Left lung (tissue), 4 donors: ENCODE measurements at regions not wholly inside any gene's neighbourhood (a gene's known extent, or its start where the extent isn't known, plus 50 kb on each side); places are given as distances from the start of the nearest gene placed in this dataset.

Source experiments
- ATAC-seq: fragments of 200-7000 bp; cut with Tn5 transposase; one replicate; pipeline ENCODE4 v1.9.1; 2020; ENCODE audit warnings: moderate library complexity
- DNase-seq, 4 donors: peaks; one replicate each; pipeline ENCODE4 v3.0.0-alpha.2; 2013 to 2020
- H3K27ac ChIP-seq, 2 donors: fragments of 200-600 bp; sonication (generic) in 1 of 2; one replicate each; pipeline versions ENCODE4 v1.5.0 to v1.8.0; 2020 to 2021
- H3K27me3 ChIP-seq, 2 donors: fragments of 200-600 bp; sonication (generic) in 1 of 2; one replicate each; pipeline versions ENCODE4 v1.5.0 to v1.8.0; 2020 to 2021
- H3K36me3 ChIP-seq, 2 donors: fragments of 200-600 bp; sonication (generic) in 1 of 2; one replicate each; pipeline versions ENCODE4 v1.5.0 to v1.8.0; 2020 to 2021
- H3K4me1 ChIP-seq, 2 donors: fragments of 200-600 bp; one replicate each; pipeline ENCODE4 v1.8.0; 2021
- H3K4me3 ChIP-seq, 2 donors: fragments of 200-600 bp; sonication (generic) in 1 of 2; one replicate each; pipeline versions ENCODE4 v1.5.0 to v1.8.0; 2020 to 2021; ENCODE audit warnings: mild to moderate bottlenecking in 1 of 2
- H3K9me3 ChIP-seq, 2 donors: fragments of 200-600 bp; sonication (generic) in 1 of 2; one replicate each; pipeline versions ENCODE4 v1.5.0 to v1.8.0; 2020 to 2021
- CTCF ChIP-seq, 2 donors: fragments of 200-600 bp; sonication (generic) in 1 of 2; IDR thresholded peaks; one replicate each; pipeline versions ENCODE4 v1.5.0 to v1.8.0; 2021; ENCODE audit warnings: antibody characterized with exemption in 2 of 2
- intact Hi-C, 2 donors: fragments of 100-400 bp; cut with DNase I; formaldehyde crosslinking; loops; one replicate each; pipeline versions ENCODE4 v1.11.2 to v1.14.2; 2022
- donor health status: DM: no; HTN: yes; CAD: no.
- donor health status: DM: no; HTN: no; CAD: no.

GRCh38 chr5:124677374-124678351, 68.8 kb downstream of the ZNF608 start:
- Histone ChIP-seq H3K27me3 (no peaks in the 10 kb centered on the region), H3K27ac (peak overlapping the region; percentile 37 to 48), H3K9me3 (no peaks in the 10 kb centered on the region), H3K4me3 (no peak overlapping the region), H3K36me3 (no peaks in the 10 kb centered on the region), H3K4me1 (peaks cover 29 to 32% of the 10 kb centered on the region in 2 donors)
- intact Hi-C loops = no loop called here
- ATAC-seq (peak; percentile 14), DNase-seq (no peak)
- TF ChIP-seq CTCF (IDR thresholded peaks at IDR 0.05) = no peak

GRCh38 chr5:124675931-124676846, 70.2 kb downstream of the ZNF608 start:
- peak; percentile 75 for ATAC-seq

GRCh38 chr5:124671193-124671592, 75.2 kb downstream of the ZNF608 start:
- no peak for TF ChIP-seq CTCF (IDR thresholded peaks at IDR 0.05)

More at GRCh38 chr5:124675931-124676846, 70.2 kb downstream of the ZNF608 start:
- H3K27ac ChIP-seq = peak overlapping the region; percentile 37 to 48
- intact Hi-C loops = no loop called here
- H3K4me3 ChIP-seq = no peak overlapping the region
- no peak for TF ChIP-seq CTCF (IDR thresholded peaks at IDR 0.05)
- peaks cover 32 to 34% of the 10 kb centered on the region in 2 donors for H3K4me1 ChIP-seq
- H3K36me3 ChIP-seq = no peaks in the 10 kb centered on the region
- no peaks in the 10 kb centered on the region for H3K27me3 ChIP-seq
- no peaks in the 10 kb centered on the region for H3K9me3 ChIP-seq
- peak in 1 of 4 donors; percentile 73 for DNase-seq

GRCh38 chr5:124670722-124671184, 75.7 kb downstream of the ZNF608 start:
- Histone ChIP-seq H3K27me3 (no peaks in the 10 kb centered on the region), H3K4me1 (peaks cover 6 to 19% of the 10 kb centered on the region in 2 donors), H3K36me3 (no peaks in the 10 kb centered on the region), H3K4me3 (no peak overlapping the region), H3K27ac (peak overlapping the region in 1 of 2 donors; percentile 5), H3K9me3 (no peaks in the 10 kb centered on the region)
- intact Hi-C loops = no loop called here
- TF ChIP-seq CTCF (IDR thresholded peaks at IDR 0.05) = no peak
- ATAC-seq (peak; percentile 31), DNase-seq (no peak)

More at GRCh38 chr5:124671193-124671592, 75.2 kb downstream of the ZNF608 start:
- H3K4me1 ChIP-seq = peaks cover 8 to 22% of the 10 kb centered on the region in 2 donors
- no peaks in the 10 kb centered on the region for H3K36me3 ChIP-seq
- H3K27me3 ChIP-seq = no peaks in the 10 kb centered on the region
- no peak overlapping the region for H3K4me3 ChIP-seq
- no peaks in the 10 kb centered on the region for H3K9me3 ChIP-seq
- no peak for DNase-seq
- no peak for ATAC-seq
- H3K27ac ChIP-seq = no peak overlapping the region
- intact Hi-C loops = no loop called here
